ENCODE measurements at regions not wholly inside any gene's neighbourhood (a gene's known extent, or its start where the extent isn't known, plus 50 kb on each side); places are given as distances from the start of the nearest gene placed in this dataset.
A peak's percentile ranks its signal among the peaks of the same experiment; 100 is the strongest.

GRCh38 chr14:98035396-98035795, 1236.6 kb downstream of the BCL11B start:
- no peaks in the 10 kb centered on the region for H3K27me3 ChIP-seq (ENCODE audit: insufficient read depth, low read depth, low read length)
- no peak overlapping the region for H2AFZ ChIP-seq (ENCODE audit: low read depth, low read length)
- H3K36me3 ChIP-seq (ENCODE audit: insufficient read depth, low read length) = no peaks in the 10 kb centered on the region
- no peak for TF ChIP-seq RAD21 (conservative IDR thresholded peaks at IDR 0.05)
- TF ChIP-seq MXI1 (conservative IDR thresholded peaks at IDR 0.05; ENCODE audit: poor library complexity, severe bottlenecking) = no peak
- no peaks in the 10 kb centered on the region for H3F3A ChIP-seq (ENCODE audit: insufficient read depth, low read length, poor library complexity, severe bottlenecking)
- H3K27ac ChIP-seq (ENCODE audit: low read length) = no peak overlapping the region
- no peak overlapping the region for H3K9ac ChIP-seq (ENCODE audit: low read length)
- H3K4me2 ChIP-seq (ENCODE audit: low read length) = no peak overlapping the region
- H3K9me3 ChIP-seq (ENCODE audit: low read length) = no peaks in the 10 kb centered on the region
- H3K9me2 ChIP-seq (ENCODE audit: insufficient read depth, low read length) = no peaks in the 10 kb centered on the region
- H3K4me3 ChIP-seq (ENCODE audit: low read length) = no peak overlapping the region
- no peaks in the 10 kb centered on the region for H4K20me1 ChIP-seq (ENCODE audit: insufficient read depth)
- H3K79me2 ChIP-seq (replicated peaks; ENCODE audit: insufficient read depth, low read length) = no peaks in the 10 kb centered on the region

DNA sequence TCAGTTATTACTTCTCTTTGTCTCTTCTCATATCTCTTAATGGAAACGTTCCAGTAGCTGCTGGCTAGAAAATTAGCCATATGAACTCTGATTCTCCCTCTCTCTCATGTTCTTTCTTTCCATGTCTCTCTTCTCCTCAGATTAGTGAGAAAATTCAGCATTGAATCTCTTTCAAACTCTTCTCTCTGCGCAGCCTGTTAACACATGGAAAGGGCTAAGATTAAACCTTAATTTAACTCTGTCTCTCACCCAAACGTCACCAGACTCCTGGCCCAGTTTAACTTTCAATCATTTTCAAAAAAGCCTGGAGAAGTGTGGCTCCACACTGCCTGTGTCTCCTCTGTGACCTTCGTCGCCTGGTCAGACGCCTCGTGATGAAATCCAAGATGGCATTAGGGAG, 1234.2 kb downstream of the BCL11B start:
- Histone ChIP-seq H3K27me3 (ENCODE audit: insufficient read depth, low read depth, low read length) (no peaks in the 10 kb centered on the region), H3K9me2 (ENCODE audit: insufficient read depth, low read length) (no peaks in the 10 kb centered on the region), H3K4me2 (ENCODE audit: low read length) (no peak overlapping the region), H3K27ac (ENCODE audit: low read length) (no peak overlapping the region), H2AFZ (ENCODE audit: low read depth, low read length) (no peak overlapping the region), H4K20me1 (ENCODE audit: insufficient read depth) (no peaks in the 10 kb centered on the region), H3K36me3 (ENCODE audit: insufficient read depth, low read length) (no peaks in the 10 kb centered on the region), H3K4me3 (ENCODE audit: low read length) (no peak overlapping the region), H3K79me2 (replicated peaks; ENCODE audit: insufficient read depth, low read length) (no peaks in the 10 kb centered on the region), H3K9me3 (ENCODE audit: low read length) (no peaks in the 10 kb centered on the region), H3K9ac (ENCODE audit: low read length) (no peak overlapping the region), H3F3A (ENCODE audit: insufficient read depth, low read length, poor library complexity, severe bottlenecking) (no peaks in the 10 kb centered on the region)
- no peak for TF ChIP-seq TAF1 (IDR thresholded peaks at IDR 0.05; ENCODE audit: low read depth)
- TF ChIP-seq RAD21 (conservative IDR thresholded peaks at IDR 0.05) = no peak
- TF ChIP-seq, protein P1, sequence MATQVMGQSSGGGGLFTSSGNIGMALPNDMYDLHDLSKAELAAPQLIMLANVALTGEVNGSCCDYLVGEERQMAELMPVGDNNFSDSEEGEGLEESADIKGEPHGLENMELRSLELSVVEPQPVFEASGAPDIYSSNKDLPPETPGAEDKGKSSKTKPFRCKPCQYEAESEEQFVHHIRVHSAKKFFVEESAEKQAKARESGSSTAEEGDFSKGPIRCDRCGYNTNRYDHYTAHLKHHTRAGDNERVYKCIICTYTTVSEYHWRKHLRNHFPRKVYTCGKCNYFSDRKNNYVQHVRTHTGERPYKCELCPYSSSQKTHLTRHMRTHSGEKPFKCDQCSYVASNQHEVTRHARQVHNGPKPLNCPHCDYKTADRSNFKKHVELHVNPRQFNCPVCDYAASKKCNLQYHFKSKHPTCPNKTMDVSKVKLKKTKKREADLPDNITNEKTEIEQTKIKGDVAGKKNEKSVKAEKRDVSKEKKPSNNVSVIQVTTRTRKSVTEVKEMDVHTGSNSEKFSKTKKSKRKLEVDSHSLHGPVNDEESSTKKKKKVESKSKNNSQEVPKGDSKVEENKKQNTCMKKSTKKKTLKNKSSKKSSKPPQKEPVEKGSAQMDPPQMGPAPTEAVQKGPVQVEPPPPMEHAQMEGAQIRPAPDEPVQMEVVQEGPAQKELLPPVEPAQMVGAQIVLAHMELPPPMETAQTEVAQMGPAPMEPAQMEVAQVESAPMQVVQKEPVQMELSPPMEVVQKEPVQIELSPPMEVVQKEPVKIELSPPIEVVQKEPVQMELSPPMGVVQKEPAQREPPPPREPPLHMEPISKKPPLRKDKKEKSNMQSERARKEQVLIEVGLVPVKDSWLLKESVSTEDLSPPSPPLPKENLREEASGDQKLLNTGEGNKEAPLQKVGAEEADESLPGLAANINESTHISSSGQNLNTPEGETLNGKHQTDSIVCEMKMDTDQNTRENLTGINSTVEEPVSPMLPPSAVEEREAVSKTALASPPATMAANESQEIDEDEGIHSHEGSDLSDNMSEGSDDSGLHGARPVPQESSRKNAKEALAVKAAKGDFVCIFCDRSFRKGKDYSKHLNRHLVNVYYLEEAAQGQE (IDR thresholded peaks at IDR 0.05; ENCODE audit: borderline replicate concordance) = no peak
- no peak for TF ChIP-seq POLR2AphosphoS5 (IDR thresholded peaks at IDR 0.05)
- TF ChIP-seq SMC3 (conservative IDR thresholded peaks at IDR 0.05; ENCODE audit: poor library complexity) = no peak
- no peak for TF ChIP-seq EZH2 (IDR thresholded peaks at IDR 0.05; ENCODE audit: borderline replicate concordance, insufficient read depth, low read length, poor library complexity, severe bottlenecking)

DNA sequence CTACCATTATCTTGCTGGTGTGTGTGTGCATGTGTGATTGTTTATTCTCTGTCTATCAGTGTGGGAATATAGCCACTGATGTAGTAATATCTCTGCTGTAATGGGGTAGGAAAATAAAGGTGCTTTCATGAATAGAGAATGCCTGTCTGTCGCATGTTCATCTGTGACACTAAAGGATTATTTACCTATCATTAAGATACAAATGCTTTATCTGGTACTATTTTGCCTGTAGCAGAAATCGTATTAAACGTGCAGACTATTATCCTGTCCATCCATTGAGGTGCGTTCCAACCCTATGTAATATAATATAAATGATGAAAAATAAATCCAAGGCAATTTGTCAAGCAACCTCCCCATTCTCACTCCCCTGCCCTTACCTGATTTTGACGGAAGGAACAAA, 1215.1 kb downstream of the BCL11B start:
- Histone ChIP-seq H3K4me2 (ENCODE audit: low read length) (no peak overlapping the region), H3K79me2 (replicated peaks; ENCODE audit: insufficient read depth, low read length) (no peaks in the 10 kb centered on the region), H3K9ac (ENCODE audit: low read length) (no peak overlapping the region), H3K36me3 (ENCODE audit: insufficient read depth, low read length) (no peaks in the 10 kb centered on the region), H3K27ac (ENCODE audit: low read length) (peak overlapping the region; percentile 21), H3F3A (ENCODE audit: insufficient read depth, low read length, poor library complexity, severe bottlenecking) (no peaks in the 10 kb centered on the region), H2AFZ (ENCODE audit: low read depth, low read length) (no peak overlapping the region), H3K9me3 (ENCODE audit: low read length) (no peaks in the 10 kb centered on the region), H4K20me1 (ENCODE audit: insufficient read depth) (no peaks in the 10 kb centered on the region), H3K4me3 (ENCODE audit: low read length) (peak overlapping the region; percentile 24), H3K27me3 (ENCODE audit: insufficient read depth, low read depth, low read length) (no peaks in the 10 kb centered on the region), H3K9me2 (ENCODE audit: insufficient read depth, low read length) (no peaks in the 10 kb centered on the region)
- TF ChIP-seq EZH2 (IDR thresholded peaks at IDR 0.05; ENCODE audit: borderline replicate concordance, insufficient read depth, low read length, poor library complexity, severe bottlenecking) = no peak
- TF ChIP-seq EP300 (conservative IDR thresholded peaks at IDR 0.05; ENCODE audit: poor library complexity, severe bottlenecking) = peak; percentile 95
- peak; percentile 48 for TF ChIP-seq RAD21 (conservative IDR thresholded peaks at IDR 0.05)
- peak; percentile 89 for TF ChIP-seq POLR2AphosphoS5 (IDR thresholded peaks at IDR 0.05)
- TF ChIP-seq, protein P1 (IDR thresholded peaks at IDR 0.05; ENCODE audit: borderline replicate concordance) = peak; percentile 51
- TF ChIP-seq TAF1 (IDR thresholded peaks at IDR 0.05; ENCODE audit: low read depth) = no peak
- TF ChIP-seq MXI1 (conservative IDR thresholded peaks at IDR 0.05; ENCODE audit: poor library complexity, severe bottlenecking) = no peak
- peak; percentile 26 for TF ChIP-seq SMC3 (conservative IDR thresholded peaks at IDR 0.05; ENCODE audit: poor library complexity)

Measured in neural cell (in vitro differentiated cells).